Natural killer cell (primary cell): ENCODE measurements at regions not wholly inside any gene's neighbourhood (a gene's known extent, or its start where the extent isn't known, plus 50 kb on each side); places are given as distances from the start of the nearest gene placed in this dataset.
"Not testable (repeated sequence)": the region's sequence is repeated elsewhere in the genome, so short reads cannot be mapped to it uniquely, and the experiment has no call there.

Source experiments
- ATAC-seq, 3 donors: fragments of 150-1000 bp in 2 of 3; fragments of 200-7000 bp in 1 of 3; cut with Tn5 transposase; 1 replicate in 1 of 3; 2 replicates in 2 of 3; pipeline ENCODE4 v1.10.0; 2021; ENCODE audit warnings: mild to moderate bottlenecking in 2 of 3, moderate library complexity in 2 of 3
- DNase-seq, 2 donors: peaks; one replicate each; pipeline versions ENCODE4 v3.0.0 to v3.0.0-alpha.2; 2013 to 2021; ENCODE audit warnings: mixed read lengths in 1 of 2
- H3K27ac ChIP-seq: one replicate; pipeline ENCODE4 v1.5.1; 2013; ENCODE audit warnings: mild to moderate bottlenecking, low read length
- H3K27me3 ChIP-seq: one replicate; pipeline ENCODE4 v1.6.1; 2013; ENCODE audit warnings: low read length; ENCODE audit not compliant: control insufficient read depth, insufficient read depth
- H3K36me3 ChIP-seq: one replicate; pipeline ENCODE4 v1.6.1; 2013; ENCODE audit warnings: low read length; ENCODE audit not compliant: control insufficient read depth, insufficient read depth
- H3K4me1 ChIP-seq: one replicate; pipeline ENCODE4 v1.6.1; 2013; ENCODE audit warnings: low read length; ENCODE audit not compliant: control insufficient read depth, insufficient read depth
- H3K4me3 ChIP-seq: one replicate; pipeline ENCODE4 v1.5.1; 2013; ENCODE audit warnings: low read length
- H3K9me3 ChIP-seq: one replicate; pipeline ENCODE4 v1.6.1; 2013; ENCODE audit warnings: low read length; ENCODE audit not compliant: control insufficient read depth, insufficient read depth
- H3K27ac Mint-ChIP-seq, 2 donors: one replicate each; pipeline ENCODE4 v1.8.0; 2022; ENCODE audit warnings: mild to moderate bottlenecking in 2 of 2, mixed read lengths in 2 of 2, moderate library complexity in 1 of 2
- H3K27me3 Mint-ChIP-seq, 2 donors: one replicate each; pipeline ENCODE4 v1.8.0; 2022; ENCODE audit warnings: low read depth in 2 of 2, mixed read lengths in 2 of 2
- H3K36me3 Mint-ChIP-seq: one replicate; pipeline ENCODE4 v1.8.0; 2022; ENCODE audit warnings: mixed read lengths
- H3K4me1 Mint-ChIP-seq, 2 donors: one replicate each; pipeline ENCODE4 v1.8.0; 2022; ENCODE audit warnings: mixed read lengths in 2 of 2
- H3K4me3 Mint-ChIP-seq: one replicate; pipeline ENCODE4 v1.8.0; 2022; ENCODE audit warnings: mild to moderate bottlenecking, moderate library complexity, mixed read lengths
- H3K9me3 Mint-ChIP-seq, 2 donors: one replicate each; pipeline ENCODE4 v1.8.0; 2022; ENCODE audit warnings: mixed read lengths in 2 of 2
- CTCF ChIP-seq: fragments of 200-600 bp; IDR thresholded peaks from one replicate; pipeline ENCODE4 v1.8.0; 2022; ENCODE audit warnings: antibody characterized with exemption
- WGBS: methylation state at CpG from one replicate; pipeline ENCODE4 v1.1.7; 2013; ENCODE audit warnings: missing lambda C conversion rate; ENCODE audit not compliant: insufficient coverage; 5-methylcytosine and 5-hydroxymethylcytosine counted together
- intact Hi-C: fragments of 100-400 bp; cut with micrococcal nuclease; formaldehyde crosslinking; loops from one replicate; pipeline ENCODE4 v1.14.2; 2022

- no peaks in the 10 kb centered on the region for H3K4me1 Mint-ChIP-seq
- no peaks in the 10 kb centered on the region for H3K27me3 ChIP-seq
- H3K36me3 Mint-ChIP-seq: no peaks in the 10 kb centered on the region
- H3K4me3 Mint-ChIP-seq: no peak overlapping the region
- H3K9me3 ChIP-seq: no peaks in the 10 kb centered on the region
- no peaks in the 10 kb centered on the region for H3K4me1 ChIP-seq
- no peak for ATAC-seq
- intact Hi-C loops: no loop called here
- H3K27me3 Mint-ChIP-seq: peaks cover 0 to 6% of the 10 kb centered on the region in 2 donors
- DNase-seq: no peak
- no peaks in the 10 kb centered on the region for H3K9me3 Mint-ChIP-seq
- no peaks in the 10 kb centered on the region for H3K36me3 ChIP-seq
- H3K27ac Mint-ChIP-seq: no peak overlapping the region
- TF ChIP-seq CTCF: no peak
- H3K27ac ChIP-seq: no peak overlapping the region
- no peak overlapping the region for H3K4me3 ChIP-seq
Measured at GRCh38 chr12:75628916-75629315, 117.5 kb upstream of the KRR1 start.

GRCh38 chr12:75628511-75628910 is 117.1 kb upstream of the KRR1 start:
- WGBS: no CpG with 5 or more reads among the region's 1 CpG
- no peak overlapping the region for H3K4me3 Mint-ChIP-seq
- no peaks in the 10 kb centered on the region for H3K36me3 Mint-ChIP-seq
- H3K27me3 Mint-ChIP-seq: peaks cover 0 to 9% of the 10 kb centered on the region in 2 donors
- Histone ChIP-seq H3K4me3 (no peak overlapping the region), H3K4me1 (no peaks in the 10 kb centered on the region), H3K27me3 (no peaks in the 10 kb centered on the region), H3K36me3 (no peaks in the 10 kb centered on the region), H3K9me3 (no peaks in the 10 kb centered on the region), H3K27ac (no peak overlapping the region)
- ATAC-seq: no peak
- no peaks in the 10 kb centered on the region for H3K4me1 Mint-ChIP-seq
- intact Hi-C loops: no loop called here
- no peak for TF ChIP-seq CTCF
- H3K9me3 Mint-ChIP-seq: no peaks in the 10 kb centered on the region
- no peak for DNase-seq
- no peak overlapping the region for H3K27ac Mint-ChIP-seq

GRCh38 chr12:75623631-75624154 is 112.3 kb upstream of the KRR1 start:
- Histone ChIP-seq H3K36me3 (no peaks in the 10 kb centered on the region), H3K4me3 (no peak overlapping the region), H3K27ac (no peak overlapping the region), H3K27me3 (no peaks in the 10 kb centered on the region), H3K9me3 (no peaks in the 10 kb centered on the region), H3K4me1 (no peaks in the 10 kb centered on the region)
- H3K36me3 Mint-ChIP-seq: no peaks in the 10 kb centered on the region
- no peak overlapping the region for H3K27ac Mint-ChIP-seq
- H3K4me1 Mint-ChIP-seq: no peaks in the 10 kb centered on the region
- TF ChIP-seq CTCF: no peak
- no peak overlapping the region for H3K4me3 Mint-ChIP-seq
- 86% methylated on average over 2 of the region's 4 CpGs for WGBS
- no peak for DNase-seq
- H3K9me3 Mint-ChIP-seq: no peaks in the 10 kb centered on the region
- ATAC-seq: no peak
- intact Hi-C loops: no loop called here
- H3K27me3 Mint-ChIP-seq: peaks cover 0 to 9% of the 10 kb centered on the region in 2 donors

GRCh38 chr12:75622492-75622891 is 111.1 kb upstream of the KRR1 start:
- TF ChIP-seq CTCF: no peak
- Mint-ChIP-seq H3K9me3 (no peaks in the 10 kb centered on the region), H3K36me3 (no peaks in the 10 kb centered on the region), H3K27me3 (peaks cover 3 to 19% of the 10 kb centered on the region in 2 donors), H3K4me3 (no peak overlapping the region), H3K4me1 (no peaks in the 10 kb centered on the region), H3K27ac (no peak overlapping the region)
- H3K4me3 ChIP-seq: no peak overlapping the region
- DNase-seq: no peak
- H3K4me1 ChIP-seq: no peaks in the 10 kb centered on the region
- no peaks in the 10 kb centered on the region for H3K36me3 ChIP-seq
- WGBS: 100% methylated on average over 1 of the region's 1 CpG
- ATAC-seq: no peak
- H3K27me3 ChIP-seq: no peaks in the 10 kb centered on the region
- no peaks in the 10 kb centered on the region for H3K9me3 ChIP-seq
- H3K27ac ChIP-seq: no peak overlapping the region
- intact Hi-C loops: no loop called here

GRCh38 chr12:75614396-75614795 is 103.0 kb upstream of the KRR1 start:
- H3K36me3 Mint-ChIP-seq, H3K4me1 Mint-ChIP-seq, H3K27ac ChIP-seq, intact Hi-C loops, DNase-seq, H3K9me3 Mint-ChIP-seq, ATAC-seq, H3K36me3 ChIP-seq, H3K4me3 Mint-ChIP-seq, H3K27ac Mint-ChIP-seq, H3K4me1 ChIP-seq, H3K9me3 ChIP-seq, H3K27me3 ChIP-seq, H3K4me3 ChIP-seq: not testable (repeated sequence)
- 88% methylated on average over 2 of the region's 4 CpGs for WGBS
- H3K27me3 Mint-ChIP-seq: peaks cover 23 to 48% of the 10 kb centered on the region in 2 donors
